GM19438 (cell line): ENCODE measurements at regions not wholly inside any gene's neighbourhood (a gene's known extent, or its start where the extent isn't known, plus 50 kb on each side); places are given as distances from the start of the nearest gene placed in this dataset.

Experiments used
- ATAC-seq: cut with Tn5 transposase; IDR thresholded peaks from one replicate; pipeline ENCODE4 v1.9.1; 2021; ENCODE audit warnings: low read depth; ENCODE audit not compliant: unreplicated experiment

DNA sequence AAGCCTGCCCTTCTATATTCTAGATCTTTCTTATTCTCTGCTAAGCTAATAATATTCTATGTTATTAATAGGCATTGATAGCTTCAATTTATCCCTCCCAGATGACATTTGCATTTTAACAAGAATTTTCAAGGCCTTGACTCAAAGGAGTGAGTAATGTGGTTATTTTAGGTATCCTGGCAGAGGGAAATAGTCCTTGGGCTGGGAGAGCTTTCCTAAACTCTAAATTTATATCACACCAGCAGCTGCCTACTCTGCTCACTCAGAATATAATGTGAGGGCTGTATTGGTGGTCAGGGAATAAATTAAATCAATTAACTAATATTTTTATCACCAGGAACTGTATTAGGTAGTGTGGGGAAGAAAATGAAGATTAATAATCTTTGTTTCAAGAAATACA is 74.8 kb upstream of the ADAM23 start:
- no peak for ATAC-seq

DNA sequence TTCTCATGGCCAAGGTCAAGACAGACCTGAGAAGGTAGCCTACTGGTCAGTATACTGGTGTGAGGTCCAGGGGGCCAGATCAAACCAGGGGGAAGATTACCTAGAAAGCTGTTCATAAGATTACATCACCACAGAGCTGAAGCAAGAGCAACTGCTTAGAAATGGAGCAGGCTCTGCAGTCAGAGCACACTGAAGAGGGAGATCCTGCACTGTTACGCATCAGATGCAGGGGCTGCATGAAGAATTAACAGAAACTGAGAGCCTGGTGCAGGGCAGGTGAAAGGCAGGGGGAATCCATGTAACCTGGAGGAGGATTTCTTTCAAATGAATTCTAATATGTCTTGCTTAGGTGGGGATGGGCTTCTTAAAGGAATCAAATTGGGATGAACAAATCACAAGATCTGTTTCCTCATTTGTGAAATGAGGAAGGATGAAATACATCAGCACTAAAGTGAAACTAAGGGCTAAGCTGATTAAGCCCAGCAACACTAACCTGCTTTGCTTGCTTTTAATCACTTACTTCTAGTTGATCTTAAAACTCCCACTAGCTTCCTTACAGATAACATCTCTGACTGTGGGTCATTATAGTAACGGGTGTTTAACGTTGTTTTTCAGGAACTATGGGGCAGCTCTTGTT is 74.3 kb upstream of the ADAM23 start:
- no peak for ATAC-seq

DNA sequence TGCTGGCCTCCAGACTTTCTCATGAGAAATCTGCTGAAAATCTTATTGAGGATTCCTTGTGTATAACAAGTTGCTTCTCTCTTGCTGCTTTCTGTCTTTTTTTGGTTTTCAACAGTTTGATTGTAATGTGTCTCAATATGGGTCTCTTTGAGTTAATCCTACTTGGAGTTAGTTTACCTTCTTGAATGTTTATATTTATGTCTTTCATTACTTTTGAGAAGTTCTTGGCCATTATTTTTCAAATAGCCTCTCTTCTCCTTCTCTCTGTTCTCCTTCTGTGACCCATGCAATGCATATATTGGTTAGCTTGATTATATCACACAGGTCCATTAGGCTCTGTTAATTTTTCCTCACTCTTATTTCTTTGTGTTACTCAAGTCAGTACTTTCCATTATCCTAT is 67.4 kb upstream of the ADAM23 start:
- ATAC-seq: no peak

DNA sequence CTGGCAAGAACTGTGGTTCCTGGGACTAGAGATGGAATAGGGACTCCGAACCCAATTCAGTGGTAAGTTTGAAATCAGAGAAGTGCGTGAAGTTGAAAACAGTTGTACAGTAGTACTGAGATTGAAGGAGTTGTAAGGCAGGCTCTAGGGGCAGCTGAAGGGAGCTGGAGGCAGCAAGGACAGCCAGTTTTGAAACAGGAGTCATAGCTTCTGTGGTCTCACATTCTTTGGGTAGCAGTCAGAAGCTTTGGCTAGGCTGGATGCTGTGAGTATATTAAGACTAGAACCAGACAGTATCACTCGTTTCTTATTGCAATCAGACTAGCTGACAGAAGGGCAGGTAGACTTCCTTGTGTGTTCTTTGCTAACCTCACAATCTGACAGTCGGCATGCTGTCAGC is 64.5 kb upstream of the ADAM23 start:
- no peak for ATAC-seq

DNA sequence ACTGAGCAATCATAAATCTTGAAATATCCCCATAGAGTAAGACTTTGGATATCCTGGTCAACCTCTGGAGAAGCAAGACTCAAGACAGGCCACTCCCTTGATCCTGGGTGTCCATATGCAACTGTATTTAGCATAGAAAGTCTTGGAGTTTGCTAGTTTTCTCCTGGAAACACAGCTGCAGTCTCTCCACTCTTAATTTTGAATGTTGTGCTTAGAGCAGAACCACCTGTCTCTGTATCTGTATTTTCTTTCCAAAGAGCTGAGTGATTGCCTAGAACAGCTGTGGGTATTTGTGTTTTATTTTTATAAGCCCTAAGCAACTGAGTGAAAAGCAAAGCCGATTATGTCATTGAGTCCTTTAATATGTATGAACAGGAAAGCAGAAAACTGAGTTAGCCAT is 64.1 kb upstream of the ADAM23 start:
- ATAC-seq: no peak

DNA sequence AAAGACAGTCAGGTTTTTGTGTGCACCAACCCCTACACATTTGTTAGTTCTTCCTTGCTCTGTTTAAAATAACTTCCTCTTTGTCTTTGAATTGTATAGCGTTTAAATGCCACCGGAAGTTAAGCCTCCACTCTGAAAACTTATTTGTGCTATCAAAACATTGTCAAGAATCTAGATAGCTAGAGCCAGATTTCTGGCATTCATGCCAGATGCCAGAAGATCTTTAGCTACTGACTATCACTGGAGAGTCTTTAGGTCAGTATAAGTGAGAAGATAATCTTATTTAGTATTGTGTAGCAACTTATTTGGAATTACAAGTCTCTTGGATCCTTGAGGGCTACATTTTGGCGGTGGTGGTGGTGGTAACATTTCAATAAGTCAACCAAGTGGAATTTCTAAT is 63.4 kb upstream of the ADAM23 start:
- ATAC-seq: no peak

DNA sequence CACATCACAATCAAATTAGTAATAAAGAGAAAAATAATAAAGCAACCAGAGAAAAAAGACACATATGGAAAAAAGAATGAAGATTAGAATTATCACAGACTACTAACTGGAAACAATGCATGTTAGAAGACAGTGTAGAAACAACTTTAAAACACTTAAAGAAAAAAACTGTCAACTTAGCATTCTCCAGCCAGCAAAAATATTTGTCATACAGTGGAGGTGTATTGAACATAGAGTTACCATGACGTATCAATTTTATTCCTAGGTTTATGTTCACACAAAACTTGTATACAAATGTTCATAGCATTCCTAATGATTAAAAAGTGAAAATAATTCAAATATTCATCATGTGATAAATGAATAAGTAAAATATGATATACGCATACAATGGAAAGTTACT is 61.5 kb upstream of the ADAM23 start:
- ATAC-seq: no peak

DNA sequence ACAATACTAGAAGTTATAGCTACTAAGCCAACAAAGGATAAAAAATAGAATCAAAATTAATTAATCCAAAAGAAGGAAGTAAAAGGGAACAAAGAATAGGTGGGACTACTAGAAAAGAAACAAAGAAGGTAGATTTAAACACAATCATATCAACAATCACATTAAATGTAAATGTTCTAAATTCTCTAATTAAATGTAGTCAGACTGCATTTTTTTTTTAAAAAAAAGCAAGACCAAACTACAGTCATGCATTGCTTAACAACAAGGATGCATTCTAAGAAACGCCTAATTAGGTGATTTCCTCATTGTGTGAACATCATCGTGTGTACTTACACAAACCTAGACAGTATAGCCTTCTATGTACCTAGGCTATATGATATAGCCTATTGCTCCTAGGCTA is 59.7 kb upstream of the ADAM23 start:
- ATAC-seq: no peak

DNA sequence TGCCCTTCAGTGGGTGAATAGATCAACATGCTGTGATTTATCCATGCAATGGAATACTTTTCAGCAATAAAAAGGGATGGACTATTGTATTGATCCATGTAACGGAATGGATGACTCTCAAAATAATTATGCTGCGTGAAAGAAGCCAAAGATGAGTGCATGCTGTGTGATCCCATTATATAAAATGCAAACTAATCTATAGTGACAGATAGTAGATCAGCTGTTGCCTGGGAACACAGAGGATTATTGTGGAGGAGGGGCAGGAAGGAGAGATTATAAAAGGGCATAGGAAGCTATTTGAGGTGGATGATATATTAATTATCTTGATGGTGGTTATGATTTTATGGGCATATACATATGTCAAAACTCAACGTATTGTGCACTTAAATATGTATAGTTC is 55.5 kb upstream of the ADAM23 start:
- no peak for ATAC-seq

DNA sequence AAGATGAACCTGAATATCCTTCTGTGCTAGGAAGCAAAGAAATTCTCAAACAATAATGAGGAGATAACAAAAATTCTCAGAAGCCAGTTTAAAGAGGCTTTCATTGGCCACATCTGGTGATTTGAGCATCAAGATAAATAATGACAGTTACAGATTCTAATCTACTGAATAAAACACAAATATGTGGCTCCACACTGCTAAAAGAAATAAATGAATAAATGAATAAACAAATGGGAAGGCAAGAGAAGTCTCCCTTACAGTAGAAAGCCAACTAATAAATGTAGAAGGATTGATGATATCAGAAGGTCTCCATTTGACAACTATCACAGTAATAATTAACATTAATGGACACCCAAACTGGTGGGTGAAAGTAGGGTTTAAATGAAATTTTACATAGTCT is 54.6 kb upstream of the ADAM23 start:
- no peak for ATAC-seq

DNA sequence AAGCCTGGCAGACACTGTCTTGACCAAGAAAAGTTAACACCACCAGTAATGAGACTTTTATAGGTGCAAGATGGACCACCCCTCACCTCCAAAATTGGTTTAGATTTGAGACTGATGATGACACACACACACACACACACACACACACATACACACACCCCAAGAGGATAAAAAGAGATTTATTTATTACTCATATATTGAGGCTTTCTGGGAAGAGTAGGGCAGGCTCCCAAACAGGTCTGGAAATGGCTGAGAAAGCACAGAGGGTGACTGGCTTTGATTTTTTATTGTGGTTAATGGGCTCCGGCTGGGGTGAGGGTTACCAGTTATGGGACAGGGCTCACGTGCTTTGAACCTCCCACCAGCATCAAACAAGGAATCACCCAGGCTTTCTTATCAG is 54.2 kb upstream of the ADAM23 start:
- ATAC-seq: no peak

DNA sequence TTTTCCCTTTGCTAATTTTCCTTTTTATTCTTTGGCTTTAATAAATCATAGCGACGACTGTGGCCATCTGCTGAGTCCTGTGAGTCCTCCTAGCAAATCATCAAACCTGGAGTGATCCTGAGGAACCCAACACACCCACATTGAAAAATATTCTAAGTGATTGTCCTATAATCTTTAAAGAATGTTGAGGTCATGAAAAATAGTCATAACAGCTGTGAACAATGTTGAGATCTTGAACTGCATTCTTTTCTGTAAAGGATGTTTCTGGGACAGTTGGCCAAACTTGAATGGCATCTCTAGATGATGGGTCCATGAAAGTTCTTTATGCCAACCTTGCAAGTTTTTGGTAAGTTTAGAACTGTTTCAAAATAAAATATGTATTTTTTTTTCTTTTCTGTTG is 53.2 kb upstream of the ADAM23 start:
- ATAC-seq: no peak

DNA sequence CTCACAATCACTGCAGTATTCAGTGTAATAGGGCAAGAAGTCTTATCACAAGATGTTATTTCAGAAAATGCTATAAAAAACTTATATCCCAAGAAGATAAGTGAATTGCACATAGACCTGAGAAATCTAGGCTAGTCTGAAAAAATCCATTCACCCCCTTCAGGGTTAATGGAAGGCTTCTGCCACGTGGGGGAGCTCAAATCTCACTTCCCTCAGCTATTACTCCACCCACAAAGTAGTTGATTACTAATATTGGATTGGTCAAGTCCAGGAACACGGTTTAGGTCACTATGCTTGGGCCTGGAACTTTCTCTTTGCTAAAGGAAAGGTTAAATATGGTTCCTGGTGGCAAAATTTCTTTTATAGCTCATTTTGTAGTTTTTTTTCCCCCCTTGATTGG is 51.2 kb upstream of the ADAM23 start:
- peak; percentile 98 for ATAC-seq
